ENCODE measurements at regions not wholly inside any gene's neighbourhood (a gene's known extent, or its start where the extent isn't known, plus 50 kb on each side); places are given as distances from the start of the nearest gene placed in this dataset.

GRCh38 chr16:86455640-86456039, 54.7 kb upstream of the FOXF1 start:
- Histone ChIP-seq H3K27me3 (ENCODE audit: low read depth) (peaks cover 76% of the 10 kb centered on the region), H3K27ac (replicated peaks) (no peak overlapping the region), H3K4me3 (no peak overlapping the region), H3K4me1 (no peaks in the 10 kb centered on the region), H3K9me3 (replicated peaks) (peaks cover 5% of the 10 kb centered on the region), H3K36me3 (no peaks in the 10 kb centered on the region)
- no peak for TF ChIP-seq CTCF (IDR thresholded peaks at IDR 0.05; ENCODE audit: borderline replicate concordance)
- DNase-seq: no peak
- intact Hi-C loops (cut with micrococcal nuclease): no loop called here

GRCh38 chr16:86457501-86458148, 52.7 kb upstream of the FOXF1 start:
- intact Hi-C loops (cut with micrococcal nuclease): no loop called here

GRCh38 chr16:86458149-86458777, 52.1 kb upstream of the FOXF1 start:
- no peaks in the 10 kb centered on the region for H3K4me1 ChIP-seq
- H3K27ac ChIP-seq (replicated peaks): no peak overlapping the region
- peaks cover 12% of the 10 kb centered on the region for H3K9me3 ChIP-seq (replicated peaks)
- TF ChIP-seq CTCF (IDR thresholded peaks at IDR 0.05; ENCODE audit: borderline replicate concordance): no peak
- intact Hi-C loops (cut with micrococcal nuclease): no loop called here
- peaks cover 91% of the 10 kb centered on the region for H3K27me3 ChIP-seq (ENCODE audit: low read depth)
- H3K4me3 ChIP-seq: no peak overlapping the region
- no peak for DNase-seq
- H3K36me3 ChIP-seq: no peaks in the 10 kb centered on the region

More at GRCh38 chr16:86457501-86458148, 52.7 kb upstream of the FOXF1 start:
- Histone ChIP-seq H3K27me3 (ENCODE audit: low read depth) (peaks cover 88% of the 10 kb centered on the region), H3K9me3 (replicated peaks) (peaks cover 12% of the 10 kb centered on the region), H3K27ac (replicated peaks) (peak overlapping the region; percentile 33), H3K4me1 (no peaks in the 10 kb centered on the region), H3K36me3 (no peaks in the 10 kb centered on the region), H3K4me3 (no peak overlapping the region)
- no peak for DNase-seq
- no peak for TF ChIP-seq CTCF (IDR thresholded peaks at IDR 0.05; ENCODE audit: borderline replicate concordance)

GRCh38 chr16:86459266-86459665, 51.1 kb upstream of the FOXF1 start:
- Histone ChIP-seq H3K9me3 (replicated peaks) (peaks cover 12% of the 10 kb centered on the region), H3K36me3 (no peaks in the 10 kb centered on the region), H3K4me3 (no peak overlapping the region), H3K4me1 (no peaks in the 10 kb centered on the region), H3K27me3 (ENCODE audit: low read depth) (peaks cover 83% of the 10 kb centered on the region), H3K27ac (replicated peaks) (no peak overlapping the region)
- intact Hi-C loops (cut with micrococcal nuclease): no loop called here
- TF ChIP-seq CTCF (IDR thresholded peaks at IDR 0.05; ENCODE audit: borderline replicate concordance): no peak
- no peak for DNase-seq
